ENCODE measurements at regions not wholly inside any gene's neighbourhood (a gene's known extent, or its start where the extent isn't known, plus 50 kb on each side); places are given as distances from the start of the nearest gene placed in this dataset.

GRCh38 chr12:67915335-67915851 lies 73.9 kb upstream of the IFNG-AS1 start:
- no peak overlapping the region for H3K4me2 ChIP-seq
- POLR2A ChIA-PET, result no interaction called here
- peaks cover 0 to 14% of the 10 kb centered on the region in 2 experiments; a peak in 1 of 4 replicates for H3K4me1 ChIP-seq (ENCODE audit: control insufficient read depth in 1 of 2, insufficient read depth in 2 of 2, low read depth in 1 of 2, low read length in 1 of 2)
- H2AFZ ChIP-seq (ENCODE audit: low read depth), result no peak overlapping the region
- TF ChIP-seq FOXM1 (IDR thresholded peaks at IDR 0.05; ENCODE audit: low read depth) (no peak), MEF2A (IDR thresholded peaks at IDR 0.05; ENCODE audit: borderline replicate concordance, low read depth) (no peak), USF2 (IDR thresholded peaks at IDR 0.05; ENCODE audit: borderline replicate concordance, low read depth, low read length) (no peak), IRF3 (IDR thresholded peaks at IDR 0.05; ENCODE audit: low read depth, low read length) (no peak), MAX (IDR thresholded peaks at IDR 0.05; ENCODE audit: low read depth) (no peak), RFX5 (IDR thresholded peaks at IDR 0.05; ENCODE audit: low read length) (no peak), CHD2 (IDR thresholded peaks at IDR 0.05; ENCODE audit: low read length, partially characterized antibody) (no peak), RAD21 (IDR thresholded peaks at IDR 0.05; ENCODE audit: low read length) (no peak), REST (IDR thresholded peaks at IDR 0.05; ENCODE audit: low read depth, low read length) (no peak), ZBTB33 (IDR thresholded peaks at IDR 0.05; ENCODE audit: borderline replicate concordance, low read depth) (no peak), RXRA (IDR thresholded peaks at IDR 0.05; ENCODE audit: borderline replicate concordance, low read depth) (no peak), FOSL2 (IDR thresholded peaks at IDR 0.05; ENCODE audit: borderline replicate concordance, low read depth) (no peak), SMC3 (IDR thresholded peaks at IDR 0.05; ENCODE audit: low read depth, low read length) (no peak), POLR2AphosphoS5 (IDR thresholded peaks at IDR 0.05; ENCODE audit: low read depth, low read length) (no peak), EZH2phosphoT487 (IDR thresholded peaks at IDR 0.05; ENCODE audit: borderline replicate concordance, low read depth) (no peak), TCF12 (IDR thresholded peaks at IDR 0.05) (no peak), SIN3A (IDR thresholded peaks at IDR 0.05; ENCODE audit: borderline replicate concordance, low read depth, low read length) (no peak), RCOR1 (IDR thresholded peaks at IDR 0.05; ENCODE audit: low read length) (no peak)
- H3F3A ChIP-seq (replicated peaks; ENCODE audit: insufficient read depth), result peaks cover 14% of the 10 kb centered on the region
- DNase-seq, result no peak
- H3K9me3 ChIP-seq, result no peaks in the 10 kb centered on the region
- H3K27ac ChIP-seq (ENCODE audit: low read depth in 2 of 2, low read length in 1 of 2), result no peak overlapping the region
- no peaks in the 10 kb centered on the region for H3K27me3 ChIP-seq (ENCODE audit: insufficient read depth)
- no peaks in the 10 kb centered on the region for H3K79me2 ChIP-seq (ENCODE audit: insufficient read depth)
- H3K36me3 ChIP-seq (replicated peaks in 1 of 2; ENCODE audit: control insufficient read depth in 1 of 2, insufficient read depth in 2 of 2, low read length in 1 of 2), result no peaks in the 10 kb centered on the region
- H3K4me3 ChIP-seq (ENCODE audit: low read depth in 2 of 2, low read length in 1 of 2), result no peak overlapping the region
- WGBS (ENCODE audit: low lambda C conversion rate), result 87% methylated on average over 6 of the region's 6 CpGs
- no peaks in the 10 kb centered on the region; the same call in 1 of the 2 replicates for H3K9me2 ChIP-seq
- CTCF ChIA-PET, result no interaction called here
- H4K20me1 ChIP-seq (ENCODE audit: insufficient read depth), result no peaks in the 10 kb centered on the region
- H3K9ac ChIP-seq, result no peak overlapping the region

Data from SK-N-SH (cell line).